Thyroid gland (tissue), 4 donors: ENCODE measurements at regions not wholly inside any gene's neighbourhood (a gene's known extent, or its start where the extent isn't known, plus 50 kb on each side); places are given as distances from the start of the nearest gene placed in this dataset.

Experiments
- CTCF ChIP-seq, 6 experiments: fragments of 200-600 bp in 3 of 6; fragments of 450-650 bp in 3 of 6; sonication (generic) in 3 of 6; IDR thresholded peaks; one replicate each; pipeline ENCODE4 v1.5.1; 2016 to 2019; ENCODE audit warnings: antibody characterized with exemption in 6 of 6, mild to moderate bottlenecking in 2 of 6, inconsistent platforms in 1 of 6, moderate library complexity in 1 of 6
- POLR2A ChIP-seq, 2 donors: fragments of 450-650 bp; IDR thresholded peaks; one replicate each; pipeline ENCODE4 v1.6.1; 2017; ENCODE audit warnings: antibody characterized with exemption in 2 of 2, mild to moderate bottlenecking in 2 of 2, moderate library complexity in 1 of 2

GRCh38 chr9:104986096-104986495, 58.1 kb upstream of the ABCA1 start:
- TF ChIP-seq CTCF (IDR thresholded peaks at IDR 0.05) = no peak
- TF ChIP-seq POLR2A (IDR thresholded peaks at IDR 0.05) = no peak
